SK-N-SH treated with all-trans-retinoic acid at 6 μM for 48 hours (cell line): ENCODE measurements at regions not wholly inside any gene's neighbourhood (a gene's known extent, or its start where the extent isn't known, plus 50 kb on each side); places are given as distances from the start of the nearest gene placed in this dataset.

Experiments
- ATAC-seq: fragments of 200-7000 bp; cut with Tn5 transposase; 3 replicates; pipeline ENCODE4 v1.9.1; 2020; ENCODE audit warnings: mild to moderate bottlenecking, moderate library complexity
- ARNTL ChIP-seq: fragments of 450-650 bp; formaldehyde crosslinking; IDR thresholded peaks from 2 replicates; pipeline ENCODE4 v1.5.0; 2020; ENCODE audit warnings: low read depth, mild to moderate bottlenecking, moderate library complexity, borderline replicate concordance
- BACH2 ChIP-seq: fragments of 250-450 bp; sonication (Bioruptor Pico); IDR thresholded peaks from 2 replicates; pipeline ENCODE4 v1.9.0; 2021; ENCODE audit warnings: mild to moderate bottlenecking, borderline replicate concordance
- CREB5 ChIP-seq: fragments of 250-450 bp; sonication (Bioruptor Pico); IDR thresholded peaks from 2 replicates; pipeline ENCODE4 v1.5.1; 2020; ENCODE audit warnings: low read depth, mild to moderate bottlenecking, moderate library complexity
- CSDC2 ChIP-seq: fragments of 250-450 bp; sonication (Bioruptor Pico); IDR thresholded peaks from 2 replicates; pipeline ENCODE4 v1.5.0; 2020; ENCODE audit warnings: mild to moderate bottlenecking, moderate library complexity
- ESRRG ChIP-seq: fragments of 250-450 bp; sonication (Bioruptor Pico); IDR thresholded peaks from 2 replicates; pipeline ENCODE4 v1.6.1; 2021; ENCODE audit warnings: mild to moderate bottlenecking
- OSR1 ChIP-seq: fragments of 250-450 bp; sonication (Bioruptor Pico); IDR thresholded peaks from 2 replicates; pipeline ENCODE4 v1.8.0; 2022; ENCODE audit warnings: moderate library complexity, mild to moderate bottlenecking, inconsistent platforms
- PATZ1 ChIP-seq: fragments of 250-450 bp; sonication (Bioruptor Pico); IDR thresholded peaks from 2 replicates; pipeline ENCODE4 v1.8.0; 2020; ENCODE audit warnings: mild to moderate bottlenecking, moderate library complexity, borderline replicate concordance
- POU6F1 ChIP-seq: fragments of 250-450 bp; sonication (Bioruptor Pico); IDR thresholded peaks from 2 replicates; pipeline ENCODE4 v1.8.0; 2021; ENCODE audit warnings: low read depth, mild to moderate bottlenecking, moderate library complexity, borderline replicate concordance
- RARB ChIP-seq: fragments of 250-450 bp; sonication (Bioruptor Pico); IDR thresholded peaks from 2 replicates; pipeline ENCODE4 v1.8.0; 2021; ENCODE audit warnings: mild to moderate bottlenecking, moderate library complexity
- SNAI2 ChIP-seq: fragments of 250-450 bp; sonication (Bioruptor Pico); IDR thresholded peaks from 2 replicates; pipeline ENCODE4 v1.5.0; 2020; ENCODE audit warnings: mild to moderate bottlenecking, moderate library complexity
- TCF4 ChIP-seq: fragments of 250-450 bp; sonication (Bioruptor Pico); IDR thresholded peaks from 2 replicates; pipeline ENCODE4 v1.8.0; 2021; ENCODE audit warnings: mild to moderate bottlenecking, moderate library complexity, borderline replicate concordance
- TOX ChIP-seq: fragments of 250-450 bp; sonication (Bioruptor Pico); IDR thresholded peaks from 2 replicates; pipeline ENCODE4 v1.8.0; 2021; ENCODE audit warnings: mild to moderate bottlenecking, moderate library complexity, borderline replicate concordance
- ZC3H10 ChIP-seq: fragments of 250-450 bp; sonication (Bioruptor Pico); IDR thresholded peaks from 2 replicates; pipeline ENCODE4 v1.5.1; 2021; ENCODE audit warnings: mild to moderate bottlenecking, moderate library complexity
- ZFP3 ChIP-seq: fragments of 250-450 bp; sonication (Bioruptor Pico); IDR thresholded peaks from 2 replicates; pipeline ENCODE4 v1.5.0; 2020; ENCODE audit warnings: mild to moderate bottlenecking, moderate library complexity
- ZNF565 ChIP-seq: fragments of 450-650 bp; formaldehyde crosslinking; conservative IDR thresholded peaks from 2 replicates; pipeline ENCODE4 v1.5.0; 2020; ENCODE audit warnings: low read depth, mild to moderate bottlenecking, moderate library complexity
- ZNF70 ChIP-seq: fragments of 450-650 bp; formaldehyde crosslinking; IDR thresholded peaks from 2 replicates; pipeline ENCODE4 v1.5.0; 2020; ENCODE audit warnings: mild to moderate bottlenecking, moderate library complexity

- ATAC-seq: peak; percentile 100
- TF ChIP-seq TCF4 (CRISPR knock-in tag) (no peak), SNAI2 (CRISPR knock-in tag) (no peak), POU6F1 (CRISPR knock-in tag) (no peak), ZFP3 (CRISPR knock-in tag) (peak; percentile 57; the same call in 1 of the 2 replicates), ZC3H10 (CRISPR knock-in tag) (no peak), ZNF565 (CRISPR knock-in tag) (no peak)
- TF ChIP-seq, all 23 proteins: peak for 1
Observed at GRCh38 chr17:71976011-71976649, 144.7 kb upstream of the SOX9 start.

GRCh38 chr17:71978435-71978834 is 142.4 kb upstream of the SOX9 start:
- ATAC-seq: no peak
- no peak for TF ChIP-seq OSR1 (CRISPR knock-in tag)
- TF ChIP-seq SNAI2 (CRISPR knock-in tag): no peak
- no peak for TF ChIP-seq ZFP3 (CRISPR knock-in tag)
- no peak for TF ChIP-seq ZNF70 (CRISPR knock-in tag)
- no peak for TF ChIP-seq ZNF565 (CRISPR knock-in tag)
- TF ChIP-seq ESRRG (CRISPR knock-in tag): no peak
- no peak for TF ChIP-seq PATZ1 (CRISPR knock-in tag)

- TF ChIP-seq ESRRG (CRISPR knock-in tag) (no peak), ZNF565 (CRISPR knock-in tag) (no peak), CREB5 (CRISPR knock-in tag) (no peak), OSR1 (CRISPR knock-in tag) (no peak), ZC3H10 (CRISPR knock-in tag) (no peak), ZNF70 (CRISPR knock-in tag) (no peak), BACH2 (CRISPR knock-in tag) (no peak)
- TF ChIP-seq, all 23 proteins: peak for 0
- no peak for ATAC-seq
Observed at GRCh38 chr17:71980171-71980570, 140.6 kb upstream of the SOX9 start.

- ATAC-seq: no peak
- TF ChIP-seq CSDC2 (CRISPR knock-in tag) (no peak), ZFP3 (CRISPR knock-in tag) (no peak), SNAI2 (CRISPR knock-in tag) (no peak), ARNTL (CRISPR knock-in tag) (no peak), POU6F1 (CRISPR knock-in tag) (no peak), ESRRG (CRISPR knock-in tag) (no peak), TOX (no peak), PATZ1 (CRISPR knock-in tag) (no peak), TCF4 (CRISPR knock-in tag) (no peak), RARB (CRISPR knock-in tag) (no peak)
Observed at GRCh38 chr17:71983828-71984227, 137.0 kb upstream of the SOX9 start.
